ENCODE measurements at regions not wholly inside any gene's neighbourhood (a gene's known extent, or its start where the extent isn't known, plus 50 kb on each side); places are given as distances from the start of the nearest gene placed in this dataset.

GRCh38 chr17:73819440-73820395, 175.5 kb upstream of the SDK2 start:
- no peak for DNase-seq

- DNase-seq, result no peak
Observed at GRCh38 chr17:73820686-73821448, 176.6 kb upstream of the SDK2 start.

- no peak for DNase-seq
Observed at GRCh38 chr17:73821665-73822064, 177.4 kb upstream of the SDK2 start.

- no peak for DNase-seq
Observed at GRCh38 chr17:73822371-73822770, 178.1 kb upstream of the SDK2 start.

GRCh38 chr17:73823684-73824083, 179.4 kb upstream of the SDK2 start:
- no peak for DNase-seq

GRCh38 chr17:73824321-73824720, 180.1 kb upstream of the SDK2 start:
- no peak for DNase-seq

GRCh38 chr17:73826181-73826871, 182.1 kb upstream of the SDK2 start:
- no peak for DNase-seq

GRCh38 chr17:73826872-73827228, 182.6 kb upstream of the SDK2 start:
- no peak for DNase-seq

- DNase-seq, result no peak
Observed at GRCh38 chr17:73827627-73828291, 183.5 kb upstream of the SDK2 start.

- no peak for DNase-seq
Observed at GRCh38 chr17:73829676-73830280, 185.5 kb upstream of the SDK2 start.

- DNase-seq, result no peak
Observed at GRCh38 chr17:73831699-73832098, 187.5 kb upstream of the SDK2 start.

- DNase-seq, result peak; percentile 27 to 41
Observed at GRCh38 chr17:73833775-73834488, 189.7 kb upstream of the SDK2 start.

GRCh38 chr17:73834684-73835343, 190.6 kb upstream of the SDK2 start:
- no peak for DNase-seq

- DNase-seq, result no peak
Observed at GRCh38 chr17:73835605-73836004, 191.4 kb upstream of the SDK2 start.

- peak; percentile 81 to 91 for DNase-seq
Observed at GRCh38 chr17:73838815-73839214, 194.6 kb upstream of the SDK2 start.

GRCh38 chr17:73840829-73841228, 196.6 kb upstream of the SDK2 start:
- DNase-seq, result no peak

GRCh38 chr17:73841431-73842060, 197.3 kb upstream of the SDK2 start:
- DNase-seq, result peak in 1 of 2 experiments; percentile 53

- DNase-seq, result no peak
Observed at GRCh38 chr17:73847952-73848351, 203.7 kb upstream of the SDK2 start.

- no peak for DNase-seq
Observed at GRCh38 chr17:73850426-73850825, 206.2 kb upstream of the SDK2 start.

- DNase-seq, result no peak
Observed at GRCh38 chr17:73851091-73851490, 206.8 kb upstream of the SDK2 start.

- DNase-seq, result no peak
Observed at GRCh38 chr17:73851921-73852320, 207.7 kb upstream of the SDK2 start.

All from NCI-H446 (cell line).